Central memory CD4-positive, alpha-beta T cell (primary cell): ENCODE measurements at regions not wholly inside any gene's neighbourhood (a gene's known extent, or its start where the extent isn't known, plus 50 kb on each side); places are given as distances from the start of the nearest gene placed in this dataset.
"Not testable (repeated sequence)": the region's sequence is repeated elsewhere in the genome, so short reads cannot be mapped to it uniquely, and the experiment has no call there.

Source experiments
- DNase-seq: peaks from one replicate; pipeline ENCODE4 v3.0.0; 2022

DNA sequence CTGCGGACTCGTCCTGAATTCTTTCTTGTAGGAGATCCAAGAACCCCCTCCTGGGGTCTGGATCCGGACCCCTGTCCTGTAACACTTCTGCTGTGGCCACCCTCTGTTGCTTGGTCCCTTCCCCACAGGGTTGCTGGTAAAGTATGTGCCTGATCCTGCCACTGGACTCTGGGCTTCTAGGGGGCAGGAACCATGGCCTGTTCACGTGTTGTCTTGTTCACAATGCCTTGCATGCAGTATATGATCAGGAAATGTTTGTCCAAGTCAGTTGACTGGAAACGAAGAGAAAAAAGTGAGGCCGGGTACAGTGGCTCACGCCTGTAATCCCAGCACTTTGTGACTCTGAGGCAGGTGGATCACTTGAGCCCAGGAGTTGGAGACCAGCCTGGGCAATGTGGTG is 139.3 kb upstream of the ALDH1B1 start:
- no peak for DNase-seq

DNA sequence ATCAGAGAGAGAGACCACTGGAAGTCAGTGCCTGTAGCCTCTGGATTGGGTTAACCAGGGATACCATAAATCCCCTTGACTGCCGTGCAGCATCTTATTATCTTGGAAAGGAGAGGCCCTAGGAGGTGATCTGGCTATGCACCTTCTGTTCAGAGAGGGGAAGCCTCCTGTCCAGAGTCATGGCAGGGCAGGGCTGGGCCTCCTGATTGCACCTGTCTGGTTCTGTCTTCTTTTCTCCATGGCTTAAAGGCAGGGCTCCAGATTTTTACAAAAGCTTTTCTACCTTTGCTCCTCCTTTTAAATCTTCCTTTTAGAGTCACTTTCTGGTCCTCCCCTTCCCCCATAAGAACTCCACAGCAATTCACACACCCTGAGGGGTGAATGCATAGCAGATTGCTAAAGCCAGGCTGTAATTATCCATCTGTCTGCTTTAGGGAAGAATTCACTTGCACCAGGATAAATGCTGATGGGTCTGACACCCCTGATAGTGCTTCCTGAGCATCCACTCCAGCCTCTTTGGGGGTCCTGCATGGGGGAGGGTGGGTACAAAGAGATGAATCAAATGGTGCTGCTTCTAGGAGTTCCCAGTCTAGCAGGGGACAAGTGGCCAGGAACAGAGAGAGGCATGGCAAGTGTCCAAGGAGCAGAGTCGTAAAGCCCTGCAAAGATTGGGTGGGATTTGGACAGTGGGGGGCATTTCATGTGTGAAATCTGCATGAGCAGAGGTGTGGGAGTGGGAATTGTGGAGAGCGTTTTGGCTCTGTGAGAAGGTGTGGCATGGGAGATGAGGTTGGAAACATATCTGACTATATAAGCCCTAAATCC is 141.3 kb upstream of the ALDH1B1 start:
- no peak for DNase-seq

DNA sequence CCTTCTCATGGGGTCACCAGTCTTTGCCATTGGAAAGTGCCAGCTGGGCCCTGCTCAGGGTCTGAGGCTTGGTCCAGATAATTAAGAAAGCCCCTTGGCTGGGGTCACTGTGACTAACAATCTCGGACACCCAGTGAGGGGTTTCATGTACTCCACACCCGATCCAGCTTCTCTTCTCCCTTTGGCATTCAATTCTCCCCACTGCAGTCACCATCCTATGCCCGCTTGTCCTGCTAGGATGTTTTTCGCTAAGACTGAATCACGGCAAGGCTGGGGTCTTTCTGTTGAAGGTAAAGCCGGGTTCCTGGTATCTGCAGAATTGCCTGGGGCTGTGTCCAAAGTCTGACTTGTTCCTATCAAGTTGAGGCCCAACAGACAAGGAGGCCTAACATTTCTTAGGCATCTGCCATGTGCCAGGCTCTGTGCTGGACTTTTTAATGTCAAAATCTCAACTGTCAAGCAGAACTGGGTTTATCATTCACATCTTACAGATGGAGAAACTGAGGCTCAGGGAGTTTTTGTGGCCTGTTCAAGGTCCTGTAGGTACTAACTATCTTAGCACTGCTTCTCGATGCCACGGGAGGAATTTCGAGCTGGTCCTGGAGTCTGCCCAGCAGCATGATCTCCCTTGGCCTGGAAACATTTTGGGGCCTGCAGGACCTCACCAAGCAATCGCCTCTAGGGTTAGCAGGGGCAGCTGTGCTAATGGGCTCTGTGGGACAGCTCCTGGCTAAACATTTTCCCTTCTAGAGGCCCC is 142.0 kb upstream of the ALDH1B1 start:
- no peak for DNase-seq

DNA sequence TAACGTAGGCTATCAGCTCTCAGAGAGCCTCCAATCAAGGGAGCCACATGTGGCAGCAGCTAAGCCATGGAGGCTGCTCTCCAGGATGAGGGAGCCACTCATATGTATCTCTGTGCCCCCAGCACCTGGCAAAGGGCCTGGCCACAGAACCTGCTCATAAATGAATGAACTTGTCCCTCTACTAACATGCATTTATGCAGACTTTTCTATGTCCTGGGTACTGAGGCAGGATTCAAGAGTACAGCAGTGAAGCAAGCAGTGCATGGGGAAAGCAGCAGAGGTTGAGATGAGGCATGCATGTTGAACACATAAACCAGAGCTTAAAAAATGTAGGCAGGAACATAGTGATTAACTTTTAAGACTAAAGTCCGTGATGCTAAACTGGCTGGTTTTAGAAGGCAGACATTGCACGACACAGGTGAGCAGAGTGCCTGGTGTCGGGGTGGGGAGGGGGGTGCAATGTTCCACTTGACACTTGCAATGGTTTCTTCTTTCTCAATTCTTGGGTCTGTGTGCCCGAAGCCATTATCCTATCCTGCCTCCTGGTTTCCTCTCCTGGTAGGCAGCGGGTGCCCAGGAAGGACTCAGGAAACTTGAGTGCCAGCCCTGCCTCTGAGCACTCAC is 142.8 kb upstream of the ALDH1B1 start:
- no peak for DNase-seq

DNA sequence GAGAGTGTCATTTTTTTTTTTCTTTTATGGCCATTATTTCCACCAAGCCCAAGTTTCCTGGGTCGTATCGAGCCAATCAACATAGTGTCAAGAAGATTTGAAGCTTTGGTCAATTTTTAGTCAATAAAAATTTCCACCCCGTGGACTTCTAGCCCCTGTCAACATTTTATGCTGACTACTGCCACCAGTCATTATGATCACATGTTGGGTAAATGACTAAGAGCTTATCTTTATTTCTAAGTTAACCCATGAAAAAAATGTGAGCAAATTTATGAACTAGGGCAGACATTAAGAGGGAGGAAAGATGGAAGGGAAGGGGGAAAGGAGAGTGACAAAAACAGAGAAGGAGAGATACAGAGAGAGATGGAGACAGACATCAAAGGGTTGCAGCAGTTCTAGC is 143.5 kb upstream of the ALDH1B1 start:
- no peak for DNase-seq

DNA sequence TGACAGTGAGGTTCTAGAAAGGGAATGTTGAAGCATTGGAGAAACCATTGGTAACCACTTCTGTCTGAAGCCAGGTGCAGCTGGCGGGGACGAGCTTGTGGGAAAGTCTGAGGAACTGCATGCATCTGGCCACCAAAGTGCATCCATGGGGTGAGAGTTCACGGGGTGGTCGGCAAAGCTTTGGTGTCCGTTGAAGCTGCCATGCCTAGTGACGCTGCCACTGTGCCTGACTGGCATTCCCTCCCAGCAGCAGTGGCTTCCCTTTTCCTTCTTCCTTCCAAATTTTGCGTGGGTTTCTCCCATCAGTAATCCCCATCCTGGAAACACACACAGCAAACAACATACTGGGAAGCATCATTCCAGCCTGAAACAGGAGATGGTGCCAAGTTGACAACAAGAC is 145.7 kb upstream of the ALDH1B1 start:
- no peak for DNase-seq

DNA sequence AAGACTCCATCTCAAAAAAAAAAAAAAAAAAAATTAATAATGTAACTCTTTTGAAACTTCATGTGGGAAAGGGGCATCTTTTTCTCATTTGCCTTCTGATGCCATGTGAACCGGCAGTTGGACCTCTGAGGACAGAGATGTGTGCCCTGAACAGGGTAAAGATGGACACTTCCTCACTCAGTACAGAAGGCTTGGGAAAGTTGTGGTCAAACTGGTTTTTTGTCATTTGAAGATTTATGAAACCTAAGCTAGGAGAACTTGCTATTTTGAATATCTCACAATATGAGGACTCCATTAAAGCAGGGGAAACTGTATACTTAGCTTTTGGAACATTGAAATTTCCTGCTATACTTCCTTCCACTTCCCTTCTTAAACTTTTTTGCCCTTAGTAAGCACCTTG is 147.5 kb upstream of the ALDH1B1 start:
- no peak for DNase-seq

DNA sequence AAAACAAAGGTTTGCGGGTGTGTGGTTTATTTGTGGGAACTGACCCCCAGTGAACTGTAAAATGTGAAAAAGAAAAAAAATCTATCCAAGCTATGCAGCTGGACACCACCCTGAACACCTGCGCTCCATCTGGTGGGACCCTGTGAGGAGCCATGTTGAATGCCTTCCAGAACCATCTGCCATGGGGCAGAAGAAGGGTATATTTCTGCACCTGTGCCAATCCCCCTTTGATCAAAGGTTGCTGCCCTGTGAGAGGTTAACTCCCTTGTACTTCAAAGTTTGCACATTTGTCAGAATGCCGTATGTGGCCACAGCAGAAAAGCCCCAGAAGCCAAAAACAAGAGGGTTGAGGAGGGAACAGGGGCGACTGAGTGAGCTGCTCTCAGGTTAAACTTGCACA is 148.5 kb upstream of the ALDH1B1 start:
- no peak for DNase-seq

DNA sequence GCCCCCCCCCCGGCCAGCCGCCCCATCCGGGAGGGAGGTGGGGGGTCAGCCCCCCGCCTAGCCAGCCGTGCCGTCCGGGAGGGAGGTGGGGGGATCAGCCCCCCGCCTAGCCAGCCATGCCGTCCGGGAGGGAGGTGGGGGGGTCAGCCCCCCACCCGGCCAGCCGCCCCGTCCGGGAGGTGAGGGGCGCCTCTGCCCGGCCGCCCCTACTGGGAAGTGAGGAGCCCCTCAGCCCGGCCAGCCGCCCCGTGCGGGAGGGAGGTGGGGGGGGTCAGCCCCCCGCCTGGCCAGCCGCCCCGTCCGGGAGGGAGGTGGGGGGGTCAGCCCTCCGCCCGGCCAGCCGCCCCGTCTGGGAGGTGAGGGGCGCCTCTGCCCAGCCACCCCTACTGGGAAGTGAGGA is 150.4 kb upstream of the ALDH1B1 start:
- not testable (repeated sequence) for DNase-seq

DNA sequence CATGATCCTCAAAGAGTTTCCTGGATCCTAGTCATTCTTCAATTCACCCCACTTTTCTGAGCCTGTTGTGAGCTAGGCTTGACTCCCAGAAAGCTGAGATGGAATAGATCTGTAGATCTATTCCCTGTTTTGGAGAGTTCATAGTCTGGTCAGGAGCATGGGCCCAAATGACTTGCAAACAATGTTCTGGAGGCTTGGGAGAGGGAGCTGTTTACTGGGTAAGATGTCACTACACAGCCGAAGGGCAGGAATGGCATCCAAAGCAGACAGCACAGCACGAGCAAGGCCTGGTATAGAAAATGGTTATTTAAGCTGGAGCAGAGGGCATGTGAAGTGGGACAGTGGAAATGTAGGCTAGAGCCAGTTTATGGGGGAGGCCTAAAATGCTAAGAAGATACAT is 152.5 kb upstream of the ALDH1B1 start:
- DNase-seq, result no peak

DNA sequence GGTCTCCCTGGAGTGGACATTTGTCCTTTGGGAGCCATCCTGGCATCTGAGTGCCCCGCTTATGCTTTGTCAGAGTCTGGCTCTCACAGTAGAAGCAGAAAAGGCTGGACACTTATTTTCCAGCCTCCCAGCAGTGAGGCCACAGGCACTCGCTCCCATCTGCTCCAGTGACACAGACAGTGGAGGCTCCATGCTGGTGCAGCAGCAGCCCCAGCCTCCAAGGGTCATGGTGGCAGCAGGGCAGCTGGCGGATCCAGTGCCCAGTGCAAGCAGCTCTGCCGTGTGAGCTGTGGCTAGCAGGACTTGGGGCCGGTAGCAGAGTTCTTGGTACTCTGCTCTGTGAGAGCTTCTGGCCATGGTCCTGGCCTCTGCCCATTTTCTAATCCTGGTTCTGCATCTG is 157.3 kb upstream of the ALDH1B1 start:
- DNase-seq, result no peak

DNA sequence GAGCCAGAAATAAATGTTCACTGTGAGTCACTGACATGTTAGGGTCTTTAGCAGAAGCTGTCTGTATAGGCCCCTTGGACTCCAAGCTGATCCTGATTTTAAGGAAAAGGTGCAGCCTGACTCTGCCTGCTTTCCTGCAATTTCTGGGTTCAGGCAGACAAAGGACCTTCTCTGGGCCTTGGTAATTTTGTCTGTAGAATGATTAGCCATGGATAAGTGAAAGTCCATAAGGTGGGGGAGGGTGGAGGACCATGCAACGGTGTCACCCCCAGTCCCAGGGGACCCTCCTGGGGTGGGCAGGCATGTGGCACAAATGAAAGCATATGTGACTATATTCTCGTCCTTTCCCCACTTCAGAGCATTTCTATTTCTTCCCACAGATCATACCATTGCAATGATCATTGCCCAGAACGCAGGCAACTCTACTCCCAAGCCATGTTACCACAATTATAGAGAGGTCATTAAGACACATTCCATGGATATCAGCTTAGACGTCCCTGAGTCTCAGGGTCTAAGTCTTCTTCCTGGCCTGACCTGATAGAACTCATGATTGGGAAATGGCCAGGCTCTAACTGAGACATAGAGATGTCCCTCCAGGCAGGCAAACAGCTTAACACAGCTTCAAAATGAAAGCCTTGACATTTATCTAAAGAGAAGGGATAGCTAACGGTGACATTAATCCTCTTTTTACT is 157.9 kb upstream of the ALDH1B1 start:
- DNase-seq, result no peak

DNA sequence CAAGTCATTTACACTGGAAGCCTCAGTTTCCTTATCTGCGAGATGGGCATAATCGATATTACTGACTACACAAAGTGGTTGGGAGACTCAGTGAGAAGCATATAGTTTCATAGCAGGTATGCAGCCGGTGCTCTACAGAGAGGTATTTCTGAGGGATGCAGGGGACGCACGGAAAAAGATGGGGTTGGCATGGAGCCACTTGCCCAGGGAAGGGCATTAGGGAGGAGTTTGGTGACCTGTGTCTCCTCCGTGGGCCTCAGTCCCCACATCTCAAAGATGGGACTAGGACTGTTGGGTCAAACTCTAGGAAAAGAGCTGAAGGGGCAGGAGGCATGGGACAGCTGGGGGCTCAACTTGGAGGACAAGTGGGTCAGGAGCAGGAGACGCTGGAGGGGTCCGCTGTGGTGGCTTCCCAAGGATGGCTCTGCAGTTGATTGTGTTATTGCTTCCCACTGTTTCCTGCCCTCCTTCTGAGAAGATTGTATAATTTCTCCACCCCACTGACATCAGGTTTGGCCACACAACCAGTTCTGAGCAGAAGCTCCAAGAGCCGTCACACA is 158.6 kb upstream of the ALDH1B1 start:
- no peak for DNase-seq

DNA sequence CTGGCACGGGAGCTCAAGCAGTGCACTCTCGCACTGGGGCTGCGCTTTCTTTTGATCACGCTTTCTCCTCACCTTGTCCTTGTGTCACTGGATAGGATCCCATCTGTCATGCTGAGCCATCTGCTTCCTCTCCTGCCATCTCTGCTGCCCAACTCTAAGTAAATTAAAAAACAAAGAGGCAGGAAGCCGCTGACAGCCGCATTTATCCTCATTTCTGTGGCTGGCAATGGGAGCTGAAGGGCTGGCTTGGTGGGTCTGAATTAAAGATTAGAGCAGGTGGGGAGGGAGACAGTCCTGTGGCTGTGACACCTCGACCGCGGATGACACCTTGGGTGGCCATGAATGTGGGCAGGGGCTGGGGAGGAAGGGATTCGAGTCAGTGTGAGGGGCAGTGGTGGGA is 159.2 kb upstream of the ALDH1B1 start:
- DNase-seq, result no peak

DNA sequence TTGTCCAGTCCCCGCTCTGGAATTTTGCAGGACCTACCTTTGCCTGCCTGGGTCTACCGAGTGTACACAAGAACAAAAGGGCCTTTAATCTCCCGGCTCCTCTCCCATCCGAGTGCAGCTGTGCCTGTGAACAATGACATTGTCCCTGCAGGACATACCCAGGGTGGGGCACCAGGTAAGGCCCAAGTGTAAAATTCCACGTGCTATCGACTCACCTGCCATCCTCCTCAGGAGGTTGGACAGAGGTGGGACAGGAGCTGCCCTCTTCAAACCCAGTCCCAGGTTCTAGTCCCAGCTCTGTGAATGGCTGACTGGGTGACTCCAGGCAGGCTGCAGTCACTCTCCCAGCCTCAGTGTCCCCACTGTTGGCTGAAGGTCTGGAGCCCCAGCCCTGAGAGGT is 159.6 kb upstream of the ALDH1B1 start:
- DNase-seq, result no peak

DNA sequence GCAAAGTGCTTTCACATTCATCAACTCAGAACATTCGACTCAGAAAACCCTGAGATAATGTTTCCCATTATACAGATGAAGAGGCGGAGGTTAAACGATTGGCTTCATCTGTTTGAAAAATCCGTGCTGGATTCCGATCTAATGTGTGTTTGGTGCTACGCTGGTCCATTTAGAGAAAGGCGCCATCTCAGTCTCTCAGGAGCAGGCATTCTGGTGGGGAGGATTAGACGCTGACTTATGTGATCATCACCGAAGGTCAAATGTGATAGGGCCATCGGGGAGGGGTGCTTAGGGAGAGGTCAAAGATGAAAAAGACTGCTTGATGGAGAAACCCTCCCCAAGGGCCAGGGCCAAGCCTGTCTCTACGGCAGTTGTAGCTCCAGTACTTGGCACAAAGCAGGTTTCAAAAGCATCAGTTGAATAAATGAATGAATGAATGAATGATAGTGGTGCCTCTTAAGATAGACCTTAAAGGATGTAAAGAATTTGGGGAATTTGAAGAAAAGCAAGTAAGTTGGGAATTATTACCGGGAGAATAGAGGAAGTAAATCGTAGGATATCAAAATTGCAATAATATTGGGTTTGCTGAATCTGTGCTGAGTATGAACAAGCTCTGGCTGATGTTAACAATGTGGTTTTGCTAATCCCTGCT is 160.6 kb upstream of the SHB start:
- no peak for DNase-seq

DNA sequence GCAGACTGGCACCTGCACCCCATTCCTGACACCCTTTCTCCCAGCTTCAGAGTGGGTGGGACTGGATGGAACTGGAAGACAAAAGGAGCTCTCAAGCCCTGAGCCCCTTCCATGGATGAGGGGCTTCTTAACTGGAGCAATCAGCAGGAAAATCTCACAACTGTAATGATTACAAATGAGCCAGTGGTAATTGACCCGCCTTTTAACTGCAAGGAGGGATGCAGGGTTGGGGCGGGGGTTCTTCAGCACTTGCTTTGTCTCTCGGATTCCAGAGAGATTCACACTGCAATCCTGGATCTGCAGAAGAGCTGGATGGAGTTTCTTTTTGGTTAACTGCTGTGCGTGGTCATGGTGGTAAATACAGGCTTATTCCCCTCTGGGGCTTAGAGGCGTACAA is 160.1 kb upstream of the SHB start:
- DNase-seq, result no peak

DNA sequence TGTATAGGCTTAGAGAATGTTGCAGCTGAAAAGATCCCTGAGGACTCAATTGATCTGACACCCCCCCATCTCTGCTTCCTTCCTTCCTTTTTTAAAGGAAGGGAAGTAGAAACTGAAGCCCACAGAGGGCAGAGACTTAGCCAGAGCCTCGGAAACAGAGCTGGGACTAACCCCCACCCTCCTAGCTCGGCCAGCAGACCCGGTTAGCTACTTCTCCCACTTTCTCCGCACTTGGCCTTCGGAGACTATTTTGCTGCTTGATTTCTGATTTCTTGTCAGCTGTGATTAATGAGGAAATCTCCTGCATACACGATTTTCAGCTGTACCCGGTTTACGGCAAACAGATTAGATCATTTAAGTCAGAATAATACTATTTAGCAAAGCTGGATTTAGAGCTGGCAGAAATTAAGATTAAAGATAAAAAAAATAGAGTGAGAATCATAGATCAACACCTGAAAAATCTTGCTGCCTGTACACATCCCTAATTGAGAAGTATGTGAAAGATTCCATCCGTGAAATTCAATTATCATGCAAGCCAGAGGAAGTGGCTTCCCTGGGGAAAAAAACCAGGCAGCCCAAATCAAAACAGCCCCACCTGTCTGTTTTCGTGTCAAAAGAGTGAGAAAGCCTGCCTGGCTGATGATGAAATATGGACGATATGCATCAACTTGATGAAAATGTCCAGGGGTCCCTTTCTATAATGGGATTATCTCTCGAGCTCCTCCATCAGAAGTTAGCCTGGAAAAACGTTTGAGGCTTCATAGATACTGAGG is 159.5 kb upstream of the SHB start:
- no peak for DNase-seq

DNA sequence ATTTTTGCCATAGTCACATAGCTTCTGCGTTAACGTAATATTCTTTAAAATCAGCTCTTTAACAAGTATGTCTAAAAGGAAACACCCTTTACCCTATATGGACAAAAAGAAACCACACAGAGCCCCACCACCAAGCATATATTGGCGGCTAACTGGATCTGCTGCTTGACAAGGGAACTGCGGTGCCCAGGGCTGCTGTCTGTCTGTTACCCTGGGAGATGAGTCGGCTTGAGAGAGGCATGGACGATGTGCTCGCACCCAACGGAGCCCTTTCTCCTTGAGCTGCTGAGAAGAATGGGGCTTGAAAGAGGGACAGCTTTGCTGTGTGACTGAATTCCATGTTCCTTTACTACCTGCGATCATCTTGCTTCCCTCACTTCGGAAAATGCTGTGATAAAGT is 158.6 kb upstream of the SHB start:
- no peak for DNase-seq

DNA sequence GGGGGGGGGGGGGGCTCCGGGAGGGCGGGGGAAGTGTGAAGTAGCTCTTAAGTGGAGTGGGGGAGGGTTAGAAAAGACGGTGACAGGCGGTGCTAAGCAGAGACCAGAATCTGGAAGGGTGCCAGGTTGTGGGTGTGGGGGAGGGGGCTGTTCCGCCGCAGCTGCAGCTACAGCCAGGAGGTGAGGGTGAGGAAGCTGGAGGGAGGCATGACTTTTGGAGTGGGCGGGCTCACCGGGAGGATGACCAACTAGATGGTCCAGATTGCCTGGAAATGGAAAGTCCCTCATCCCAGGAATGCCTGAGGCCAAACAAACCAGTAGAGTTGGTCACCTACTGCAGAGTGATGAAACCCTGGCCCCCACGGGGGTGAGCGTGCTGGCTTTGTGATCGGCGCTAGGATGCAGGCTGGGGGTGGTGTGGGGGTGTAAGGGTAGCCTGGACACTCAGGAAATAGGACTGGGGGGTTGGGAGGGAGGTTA is 158.1 kb upstream of the SHB start:
- peak; percentile 36 for DNase-seq

DNA sequence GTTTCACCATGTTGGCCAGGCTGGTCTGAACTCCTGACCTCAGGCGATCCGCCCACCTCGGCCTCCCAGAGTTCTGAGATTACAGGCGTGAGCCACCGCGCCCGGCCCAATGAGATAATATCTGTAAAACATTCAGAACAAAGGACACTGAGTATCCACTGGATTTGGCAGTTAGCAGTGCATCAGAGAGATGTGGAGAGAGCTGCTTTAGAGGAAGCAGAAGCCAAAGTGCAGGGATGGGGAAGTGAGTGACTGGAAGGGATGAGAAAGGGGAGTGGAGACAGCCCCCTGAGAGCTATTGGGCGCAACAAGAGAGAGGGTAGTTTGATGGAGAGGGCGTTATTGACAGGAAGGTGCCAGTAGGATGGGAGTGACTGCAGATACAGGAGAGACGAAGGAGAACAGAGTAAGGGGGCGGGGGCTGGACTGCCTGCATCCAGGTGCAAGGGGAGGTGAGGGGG is 157.5 kb upstream of the SHB start:
- DNase-seq, result no peak
